GM12873 (cell line): ENCODE measurements at regions not wholly inside any gene's neighbourhood (a gene's known extent, or its start where the extent isn't known, plus 50 kb on each side); places are given as distances from the start of the nearest gene placed in this dataset.

Source experiments
- CTCF ChIP-seq: IDR thresholded peaks from 2 replicates; pipeline ENCODE4 v1.5.1; 2012; ENCODE audit warnings: low read depth, mild to moderate bottlenecking, moderate library complexity, low read length, control low read depth; ENCODE audit not compliant: insufficient read depth; ENCODE audit errors: missing control alignments

GRCh38 chr3:56932866-56933265 is 127.6 kb upstream of the SPATA12 start:
- no peak for TF ChIP-seq CTCF

GRCh38 chr3:56931836-56932235 is 128.6 kb upstream of the SPATA12 start:
- no peak for TF ChIP-seq CTCF

GRCh38 chr3:56930706-56931105 is 129.0 kb upstream of the ARHGEF3 start:
- TF ChIP-seq CTCF: no peak

- TF ChIP-seq CTCF: no peak
Observed at GRCh38 chr3:56929809-56930615, 128.3 kb upstream of the ARHGEF3 start.

GRCh38 chr3:56928379-56929068 is 126.8 kb upstream of the ARHGEF3 start:
- TF ChIP-seq CTCF: no peak

- TF ChIP-seq CTCF: no peak
Observed at GRCh38 chr3:56927855-56928254, 126.1 kb upstream of the ARHGEF3 start.

GRCh38 chr3:56926947-56927282 is 125.2 kb upstream of the ARHGEF3 start:
- TF ChIP-seq CTCF: no peak
